Hindlimb muscle (tissue), 1 donor: ENCODE measurements at regions not wholly inside any gene's neighbourhood (a gene's known extent, or its start where the extent isn't known, plus 50 kb on each side); places are given as distances from the start of the nearest gene placed in this dataset.
"Not testable (repeated sequence)": the region's sequence is repeated elsewhere in the genome, so short reads cannot be mapped to it uniquely, and the experiment has no call there.

Source experiments
- DNase-seq: peaks from one replicate; pipeline ENCODE4 v3.0.0-alpha.2; 2013

GRCh38 chr15:100721758-100722550, 119.6 kb downstream of the ASB7 start:
- DNase-seq, result peak; percentile 83

- DNase-seq, result no peak
These were observed 120.3 kb downstream of the ASB7 start for GRCh38 chr15:100722551-100723314.

- no peak for DNase-seq
These were observed 121.0 kb downstream of the ASB7 start for GRCh38 chr15:100723315-100723801.

GRCh38 chr15:100725121-100726069, 123.0 kb downstream of the ASB7 start:
- no peak for DNase-seq

GRCh38 chr15:100726070-100726420, 123.7 kb downstream of the ASB7 start:
- DNase-seq, result no peak

- no peak for DNase-seq
These were observed 124.2 kb downstream of the ASB7 start for GRCh38 chr15:100726421-100727190.

- no peak for DNase-seq
These were observed 125.0 kb downstream of the ASB7 start for GRCh38 chr15:100727291-100727851.

- DNase-seq, result no peak
These were observed 126.2 kb downstream of the ASB7 start for GRCh38 chr15:100728371-100729201.

- no peak for DNase-seq
These were observed 127.1 kb downstream of the ASB7 start for GRCh38 chr15:100729461-100729860.

GRCh38 chr15:100730129-100730528, 127.7 kb downstream of the ASB7 start:
- no peak for DNase-seq

- DNase-seq, result no peak
These were observed 128.4 kb downstream of the ASB7 start for GRCh38 chr15:100730655-100731266.

- no peak for DNase-seq
These were observed 129.1 kb downstream of the ASB7 start for GRCh38 chr15:100731267-100732152.

- peak; percentile 37 for DNase-seq
These were observed 130.0 kb downstream of the ASB7 start for GRCh38 chr15:100732211-100733055.

- peak; percentile 29 for DNase-seq
These were observed 130.9 kb downstream of the ASB7 start for GRCh38 chr15:100733101-100733842.

GRCh38 chr15:100733843-100734185, 131.4 kb downstream of the ASB7 start:
- not testable (repeated sequence) for DNase-seq

GRCh38 chr15:100734586-100734985, 132.2 kb downstream of the ASB7 start:
- no peak for DNase-seq
